Right lung (tissue), 2 donors: ENCODE measurements at regions not wholly inside any gene's neighbourhood (a gene's known extent, or its start where the extent isn't known, plus 50 kb on each side); places are given as distances from the start of the nearest gene placed in this dataset.
"Not testable (repeated sequence)": the region's sequence is repeated elsewhere in the genome, so short reads cannot be mapped to it uniquely, and the experiment has no call there.

Experiments used
- DNase-seq, 2 donors: peaks; one replicate each; pipeline ENCODE4 v3.0.0-alpha.2; 2013

DNA sequence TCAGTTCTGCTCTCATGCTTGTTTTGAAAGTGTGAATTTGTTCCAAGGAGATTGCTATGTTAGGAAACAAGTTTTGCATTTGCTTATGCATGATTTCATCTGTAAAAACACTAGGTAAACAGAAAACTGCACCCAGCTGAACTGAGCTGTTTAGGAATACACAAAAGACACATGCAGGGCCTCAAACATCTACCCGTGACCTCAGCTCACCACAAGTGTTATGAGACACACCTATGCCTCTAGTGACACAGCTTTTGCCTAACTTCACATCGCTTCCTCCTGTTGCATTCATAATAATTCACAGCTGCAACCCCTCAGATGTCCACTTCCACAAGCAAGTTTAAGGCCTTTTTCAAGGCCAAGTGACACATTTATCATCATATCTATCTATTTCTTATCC is 98.0 kb upstream of the SLC24A3 start:
- no peak for DNase-seq

DNA sequence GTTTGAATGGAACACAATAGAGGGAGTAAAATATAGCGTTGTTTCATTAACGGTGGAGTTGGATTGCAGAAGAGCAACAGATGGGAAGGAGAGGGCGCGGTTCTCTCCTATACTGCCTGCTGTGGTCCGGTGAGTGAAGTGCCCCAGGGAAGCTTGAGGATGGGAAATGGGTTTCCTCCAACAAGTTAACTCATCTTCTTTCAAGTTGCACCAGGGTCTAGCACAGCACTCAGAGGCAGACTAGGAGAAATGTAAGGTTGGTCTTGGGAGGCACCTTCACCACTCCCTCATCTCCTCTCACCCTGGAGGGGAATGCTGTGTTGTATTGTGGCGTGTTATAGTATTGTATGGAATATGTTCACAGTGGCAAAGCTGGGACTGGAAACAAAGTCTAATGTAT is 96.9 kb upstream of the SLC24A3 start:
- DNase-seq = no peak

DNA sequence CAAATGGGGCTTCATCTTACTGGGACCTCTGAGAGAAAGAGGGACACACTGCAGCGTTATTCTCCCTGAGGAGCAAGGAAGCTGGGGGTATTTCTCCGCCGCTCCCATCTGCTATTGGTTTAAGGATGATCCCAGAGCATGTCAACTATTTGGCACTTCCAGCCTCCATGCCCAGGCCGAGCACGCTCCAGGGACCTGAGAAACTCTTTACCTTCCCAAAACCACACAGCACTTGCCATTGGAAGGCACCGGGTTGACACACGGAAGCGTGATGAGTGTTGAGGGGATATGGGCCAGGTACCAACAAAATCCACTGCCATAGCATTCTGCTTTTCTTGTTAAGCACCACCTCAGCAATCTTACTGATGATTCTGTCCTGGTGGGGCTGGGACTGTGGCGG is 92.4 kb upstream of the SLC24A3 start:
- no peak for DNase-seq

DNA sequence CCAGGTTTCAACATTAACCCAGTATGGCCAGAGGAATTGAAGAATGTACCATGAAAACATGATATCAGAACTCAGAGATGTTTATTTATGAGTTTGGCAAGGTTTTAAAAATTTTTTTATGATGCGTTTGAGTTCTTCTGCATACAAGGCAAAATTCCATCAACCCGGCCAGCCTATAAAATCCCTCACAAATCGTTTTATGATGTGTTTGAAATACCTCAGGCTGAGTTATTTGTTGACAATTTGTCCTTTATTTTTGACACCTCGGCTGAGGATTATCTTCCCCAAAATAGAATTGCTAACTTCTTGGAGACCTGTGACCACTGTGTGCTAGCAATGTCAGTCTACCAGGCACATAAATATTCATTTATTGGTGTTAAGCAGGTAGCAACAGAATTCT is 91.9 kb upstream of the SLC24A3 start:
- no peak for DNase-seq

GRCh38 chr20:19121463-19121862 is 91.0 kb upstream of the SLC24A3 start:
- no peak for DNase-seq

DNA sequence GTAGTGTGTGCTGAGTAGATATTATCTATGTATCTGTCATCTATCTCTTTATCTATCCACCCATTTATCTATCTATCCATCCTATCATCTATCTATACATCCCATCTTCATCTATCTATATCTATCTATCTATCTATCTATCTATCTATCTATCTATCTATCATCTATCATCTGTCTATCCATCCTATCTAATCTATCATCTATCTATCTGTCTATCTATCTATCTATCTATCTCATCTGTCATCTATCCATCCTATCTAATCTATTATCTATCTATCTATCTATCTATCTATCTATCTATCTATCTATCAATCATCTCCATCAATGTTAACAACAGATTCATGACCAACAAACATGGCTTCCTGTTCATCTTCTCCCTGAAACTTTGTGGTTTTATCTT is 90.5 kb upstream of the SLC24A3 start:
- DNase-seq = no peak

DNA sequence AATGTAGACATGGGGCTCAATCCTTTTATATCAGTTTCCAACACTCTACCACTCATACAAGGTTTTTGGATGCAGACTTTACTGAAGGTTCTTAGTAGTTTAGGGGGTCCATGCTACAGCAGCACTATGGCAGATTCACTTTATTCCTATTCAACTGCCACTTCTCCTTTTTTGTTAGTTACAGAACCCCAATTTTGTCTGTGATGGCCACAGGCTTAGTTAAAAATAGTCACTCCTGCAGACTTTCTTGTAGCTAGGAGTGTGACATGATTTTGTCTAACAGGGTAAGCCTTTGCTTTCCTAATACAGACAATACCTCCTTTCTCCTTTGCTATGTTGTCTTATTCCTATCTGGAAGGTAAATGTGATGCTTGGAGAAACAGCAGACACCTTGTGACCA is 90.0 kb upstream of the SLC24A3 start:
- DNase-seq = no peak

- no peak for DNase-seq
Measured at GRCh38 chr20:19125508-19125907, 86.9 kb upstream of the SLC24A3 start.

GRCh38 chr20:19129306-19129705 is 83.1 kb upstream of the SLC24A3 start:
- DNase-seq = no peak

GRCh38 chr20:19129976-19130612 is 82.3 kb upstream of the SLC24A3 start:
- DNase-seq = peak; percentile 14 to 26

DNA sequence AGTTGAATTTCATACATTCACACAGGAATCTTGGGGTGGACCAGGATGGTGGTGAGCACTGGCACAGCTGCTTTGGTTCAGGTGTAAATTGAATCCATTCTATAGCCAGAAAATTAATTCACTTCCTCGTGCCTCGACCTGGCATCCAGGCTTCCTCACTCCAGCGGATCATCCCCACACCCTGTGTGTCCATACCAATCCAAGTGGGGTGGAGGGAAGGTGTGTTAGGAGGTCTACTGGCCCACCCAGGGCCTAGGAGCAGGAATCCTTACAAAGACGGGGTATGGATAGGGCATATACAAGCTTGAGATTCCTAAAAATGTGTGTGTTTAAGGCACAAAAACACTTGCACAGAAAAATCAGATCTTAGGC is 81.8 kb upstream of the SLC24A3 start:
- DNase-seq = no peak

DNA sequence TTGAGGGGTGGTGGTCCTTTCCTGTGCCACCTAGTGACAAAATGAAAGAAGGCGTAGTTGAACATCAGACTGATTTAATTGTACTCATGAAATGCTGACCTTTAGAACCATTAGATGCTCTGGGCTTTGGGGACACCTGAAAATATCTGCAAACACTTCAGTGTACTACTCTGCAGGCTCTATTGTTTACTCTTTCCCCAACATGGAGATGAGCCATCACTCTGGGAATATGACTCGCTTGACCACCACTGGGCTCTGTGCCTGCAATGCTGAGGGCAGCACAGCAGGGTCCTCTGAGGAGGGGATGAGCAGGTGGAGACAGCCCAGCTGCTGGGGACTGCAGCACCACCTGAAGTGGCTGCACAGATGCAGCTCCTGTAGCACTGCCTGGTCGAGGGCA is 74.8 kb upstream of the SLC24A3 start:
- DNase-seq = no peak

DNA sequence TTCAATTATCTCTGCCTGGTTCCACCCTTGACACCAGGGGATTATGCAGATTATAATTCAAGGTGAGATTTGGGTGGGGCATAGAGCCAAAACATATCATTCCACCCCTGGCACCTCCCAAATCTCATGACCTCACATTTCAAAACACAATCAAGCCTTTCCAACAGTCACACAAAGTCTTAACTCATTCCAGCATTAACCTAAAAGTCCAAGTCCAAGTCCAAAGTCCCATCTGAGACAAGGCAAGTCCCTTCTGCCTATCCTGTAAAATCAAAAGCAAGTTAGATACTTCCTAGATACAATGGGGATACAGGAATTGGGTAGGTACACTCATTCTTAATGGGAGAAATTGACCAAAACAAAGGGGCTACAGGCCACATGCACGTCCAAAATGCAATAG is 73.7 kb upstream of the SLC24A3 start:
- DNase-seq = no peak

GRCh38 chr20:19139584-19139983 is 72.9 kb upstream of the SLC24A3 start:
- DNase-seq = not testable (repeated sequence)

- DNase-seq = no peak
Measured at GRCh38 chr20:19141998-19142397, 70.4 kb upstream of the SLC24A3 start.

DNA sequence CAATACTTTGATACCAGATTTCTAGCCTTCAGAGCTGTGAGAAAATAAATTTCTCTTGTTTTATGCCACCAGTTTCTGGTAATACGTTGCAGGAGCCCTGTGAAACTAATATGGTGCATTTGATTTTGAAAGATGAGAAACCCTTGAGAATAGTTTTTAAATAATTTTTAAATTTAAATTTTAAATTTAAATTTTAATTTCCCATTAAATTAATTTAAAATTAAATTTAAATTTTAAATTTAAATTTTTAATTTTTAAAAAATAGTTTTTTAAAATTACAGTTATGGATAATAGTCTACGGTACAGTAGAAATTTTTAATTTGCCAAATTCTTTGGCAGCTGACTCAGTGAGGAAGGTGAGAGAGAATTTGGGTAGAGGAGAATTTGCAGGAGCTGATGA is 68.6 kb upstream of the SLC24A3 start:
- DNase-seq = no peak

- DNase-seq = no peak
Measured at GRCh38 chr20:19161336-19161735, 51.1 kb upstream of the SLC24A3 start.
